GM21529 (cell line): ENCODE measurements at regions not wholly inside any gene's neighbourhood (a gene's known extent, or its start where the extent isn't known, plus 50 kb on each side); places are given as distances from the start of the nearest gene placed in this dataset.

Source experiments
- ATAC-seq: cut with Tn5 transposase; IDR thresholded peaks from one replicate; pipeline ENCODE4 v1.9.1; 2021; ENCODE audit not compliant: unreplicated experiment

DNA sequence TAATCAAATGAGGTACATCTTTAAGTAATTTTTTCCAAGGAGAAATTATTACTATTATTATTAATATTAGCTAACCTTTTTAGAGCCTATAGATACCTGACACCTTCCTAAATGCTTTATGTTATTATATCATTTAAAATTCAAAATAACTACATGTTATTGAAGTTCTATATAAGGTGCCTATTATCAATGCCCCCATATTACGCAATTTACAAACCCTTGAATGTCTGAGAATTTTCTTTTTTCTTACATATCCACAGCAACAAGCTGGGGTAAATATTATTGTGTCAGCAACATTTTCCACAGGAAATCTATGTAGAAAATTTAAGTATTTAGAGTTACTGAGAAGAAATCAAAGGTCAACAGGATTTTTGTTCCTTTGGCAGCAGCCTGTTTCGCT, 327.3 kb downstream of the NXPE2 start:
- ATAC-seq, result no peak

DNA sequence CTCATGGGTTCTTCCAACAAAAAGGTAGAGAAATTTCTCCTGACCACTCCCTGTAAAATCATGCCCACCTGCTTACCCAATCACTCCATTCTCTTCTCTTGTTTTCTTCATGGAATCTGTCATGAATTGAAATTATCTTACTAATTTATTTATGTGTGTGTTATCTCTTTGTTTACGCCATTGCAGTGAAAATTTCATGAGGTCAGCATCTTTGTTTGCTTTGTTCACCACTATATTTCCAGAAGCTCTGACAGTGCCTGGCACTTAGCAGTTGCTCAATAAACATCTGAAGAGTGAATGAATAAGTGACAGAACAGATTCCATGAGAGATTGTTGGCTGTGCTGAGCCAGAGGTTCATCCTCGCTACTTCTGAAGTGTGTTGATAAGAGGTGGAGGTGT, 329.5 kb downstream of the NXPE2 start:
- ATAC-seq, result no peak

DNA sequence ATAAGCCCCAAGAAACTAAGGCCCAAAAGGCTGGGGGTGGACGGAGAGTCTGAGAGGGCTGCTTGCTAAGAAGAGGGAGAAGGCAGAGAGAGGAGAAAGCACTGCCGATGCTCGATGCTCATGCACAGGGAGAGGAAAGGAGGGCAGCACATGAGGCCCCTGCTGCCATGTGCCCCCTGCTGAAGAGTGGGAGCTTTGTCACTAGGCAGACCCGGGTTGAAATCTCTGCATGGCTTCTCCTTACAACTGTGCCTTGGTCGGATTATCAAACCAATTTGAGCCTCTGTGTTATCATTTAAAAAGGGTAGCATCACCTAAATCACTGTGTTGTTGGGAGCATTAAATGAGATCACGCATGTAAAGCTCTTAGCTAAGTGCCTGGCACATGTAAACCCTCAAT, 330.5 kb downstream of the NXPE2 start:
- ATAC-seq, result no peak

GRCh38 chr11:115017529-115017928, 339.2 kb downstream of the NXPE2 start:
- ATAC-seq, result no peak

- ATAC-seq, result no peak
Measured at GRCh38 chr11:115030166-115030565, 351.8 kb downstream of the NXPE2 start.

GRCh38 chr11:115036406-115037180, 358.3 kb downstream of the NXPE2 start:
- ATAC-seq, result no peak

- no peak for ATAC-seq
Measured at GRCh38 chr11:115042002-115042401, 363.7 kb downstream of the NXPE2 start.

GRCh38 chr11:115047631-115048030, 369.3 kb downstream of the NXPE2 start:
- no peak for ATAC-seq

- no peak for ATAC-seq
Measured at GRCh38 chr11:115049796-115050195, 371.5 kb downstream of the NXPE2 start.

DNA sequence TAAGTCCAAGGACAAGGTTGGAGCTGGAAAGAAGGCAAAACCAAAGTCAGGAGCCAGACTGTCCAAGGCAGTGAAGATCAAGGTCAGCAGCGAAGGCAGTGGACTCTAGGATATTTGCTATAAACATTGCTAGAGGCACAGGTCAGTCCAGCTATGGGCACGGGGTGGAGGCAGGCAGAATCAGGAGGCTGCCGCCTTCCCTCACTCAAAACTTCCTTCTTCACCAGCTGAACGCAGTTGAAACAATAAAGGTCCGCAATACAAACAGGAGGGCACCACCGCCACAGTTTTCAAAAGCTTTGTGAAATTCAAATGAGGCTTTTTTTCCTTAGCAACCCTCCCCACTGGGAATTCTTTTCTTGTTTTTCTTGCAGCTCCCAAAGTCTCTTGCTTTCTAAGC, 372.4 kb downstream of the NXPE2 start:
- ATAC-seq, result no peak

GRCh38 chr11:115051938-115052590, 373.7 kb downstream of the NXPE2 start:
- no peak for ATAC-seq

DNA sequence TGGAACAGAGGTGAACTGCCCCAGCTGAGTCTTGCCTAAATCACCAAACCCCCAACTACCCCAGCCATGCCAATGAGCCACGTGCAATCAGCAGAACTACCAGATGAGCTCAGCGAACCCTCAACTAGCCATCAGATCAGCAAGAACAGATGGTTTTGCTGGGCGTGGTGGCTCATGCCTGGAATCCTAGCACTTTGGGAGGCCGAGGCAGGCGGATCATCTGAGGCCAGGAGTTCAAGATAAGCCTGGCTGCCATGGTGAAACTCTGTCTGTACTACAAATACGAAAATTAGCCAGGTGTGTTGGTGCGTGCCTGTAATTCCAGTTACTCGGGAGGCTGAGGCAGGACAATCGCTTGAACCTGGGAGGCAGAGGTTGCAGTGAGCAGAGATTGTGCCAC, 374.3 kb downstream of the NXPE2 start:
- ATAC-seq, result no peak

DNA sequence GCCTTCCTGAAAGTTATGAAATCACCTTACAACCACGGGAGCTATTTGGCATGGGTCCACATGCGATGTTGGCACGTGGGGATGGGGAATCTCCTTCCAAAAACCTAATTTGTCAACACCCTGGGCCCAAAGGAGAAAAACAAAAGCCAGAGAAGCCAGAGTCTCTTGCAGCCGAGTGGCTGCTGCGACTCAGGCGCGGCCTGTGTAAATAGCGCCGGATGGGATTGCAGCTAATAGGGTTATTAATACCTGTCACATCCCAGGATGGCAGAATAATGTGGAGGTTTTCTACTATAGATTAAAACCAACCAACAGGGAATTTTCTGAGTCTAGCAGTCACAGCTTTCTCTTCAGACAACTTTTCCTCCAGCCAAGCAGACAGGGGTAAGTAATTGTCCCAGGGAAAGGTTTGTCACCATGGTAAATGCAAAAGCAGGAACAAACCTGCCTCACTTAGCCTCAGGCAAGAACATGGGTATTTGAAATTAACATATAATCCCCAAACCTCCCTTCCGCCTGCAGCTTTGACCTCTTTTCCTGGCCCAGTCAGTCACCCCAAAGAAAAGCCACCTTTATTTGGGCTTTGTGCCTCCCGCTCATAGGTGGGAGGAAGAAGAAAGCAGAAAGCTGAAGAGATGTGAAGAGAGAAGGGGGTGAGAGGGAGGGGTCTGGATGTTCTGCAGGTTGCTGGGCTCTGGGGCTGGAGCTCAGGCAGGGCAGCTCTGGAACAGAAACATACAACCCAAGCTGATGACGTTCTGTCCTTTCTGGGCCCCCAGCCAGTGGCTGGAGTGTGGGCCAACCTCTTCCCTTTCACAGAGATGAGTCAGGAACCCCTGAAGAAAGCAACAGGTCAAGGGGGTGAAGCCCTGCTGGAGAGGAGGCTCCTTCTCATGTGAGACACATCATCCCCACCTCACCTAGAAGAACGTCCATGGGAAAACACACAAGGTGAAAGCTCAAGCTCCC, 376.5 kb downstream of the NXPE2 start:
- no peak for ATAC-seq

- ATAC-seq, result no peak
Measured at GRCh38 chr11:115056514-115056913, 378.2 kb downstream of the NXPE2 start.

GRCh38 chr11:115060840-115061239, 382.5 kb downstream of the NXPE2 start:
- ATAC-seq, result no peak

DNA sequence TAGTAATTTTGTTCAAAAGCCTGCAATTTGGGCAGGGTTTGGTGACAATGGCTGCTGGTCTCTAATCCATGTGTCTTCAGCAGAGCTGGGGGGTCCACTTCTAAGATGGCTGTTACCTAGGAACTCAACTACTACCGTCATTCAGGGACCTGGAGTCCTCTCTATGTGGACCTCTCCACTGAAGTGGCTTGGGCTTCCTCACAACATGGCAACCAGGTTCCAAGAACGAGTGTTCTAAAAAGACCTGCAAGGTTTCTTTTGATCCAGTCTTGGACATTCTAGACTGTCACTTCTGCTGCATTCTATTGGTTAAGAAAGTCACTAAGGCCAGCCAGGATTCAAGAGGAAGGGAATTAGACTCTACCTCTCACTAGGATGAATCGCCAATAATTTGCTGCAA, 387.0 kb downstream of the NXPE2 start:
- no peak for ATAC-seq

- ATAC-seq, result no peak
Measured at GRCh38 chr11:115065830-115066664, 387.7 kb downstream of the NXPE2 start.

GRCh38 chr11:115067471-115067870, 389.1 kb downstream of the NXPE2 start:
- no peak for ATAC-seq

DNA sequence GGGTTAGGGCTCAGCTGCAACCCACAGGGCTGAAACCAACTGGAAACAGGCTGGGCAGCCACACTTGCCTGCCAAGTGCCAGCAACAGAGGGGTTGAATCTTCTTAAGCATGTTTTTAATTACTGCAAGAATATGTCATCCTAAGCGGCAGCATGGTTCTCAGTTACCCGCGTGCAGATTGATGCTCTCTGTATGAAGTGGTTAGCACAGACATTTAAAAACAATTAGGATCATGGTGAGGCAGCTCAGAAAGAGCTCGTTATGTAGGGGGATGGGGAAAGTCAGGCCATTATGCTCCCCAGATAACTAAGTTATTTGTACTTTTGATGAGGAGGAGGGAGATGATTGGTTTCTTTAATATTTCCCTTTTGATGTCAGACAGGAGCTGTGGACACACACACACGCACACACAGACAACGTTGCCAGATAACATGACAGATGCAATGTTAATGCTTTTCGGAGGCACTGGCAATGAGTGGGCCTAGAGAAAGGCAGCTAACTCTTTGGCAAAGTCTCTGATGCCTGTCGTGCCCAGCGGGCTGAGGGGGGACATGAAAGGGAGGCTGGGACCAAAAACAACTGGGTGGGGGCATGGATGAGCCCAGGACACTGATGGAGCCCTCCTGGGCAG, 389.7 kb downstream of the NXPE2 start:
- ATAC-seq, result no peak

GRCh38 chr11:115069599-115069998, 391.3 kb downstream of the NXPE2 start:
- no peak for ATAC-seq
